ENCODE measurements at regions not wholly inside any gene's neighbourhood (a gene's known extent, or its start where the extent isn't known, plus 50 kb on each side); places are given as distances from the start of the nearest gene placed in this dataset.
A peak's percentile ranks its signal among the peaks of the same experiment; 100 is the strongest.

- no peak for DNase-seq (ENCODE audit: low spot score)
These were observed 661.7 kb downstream of the MCTP2 start for GRCh38 chr15:94893091-94893490.

DNA sequence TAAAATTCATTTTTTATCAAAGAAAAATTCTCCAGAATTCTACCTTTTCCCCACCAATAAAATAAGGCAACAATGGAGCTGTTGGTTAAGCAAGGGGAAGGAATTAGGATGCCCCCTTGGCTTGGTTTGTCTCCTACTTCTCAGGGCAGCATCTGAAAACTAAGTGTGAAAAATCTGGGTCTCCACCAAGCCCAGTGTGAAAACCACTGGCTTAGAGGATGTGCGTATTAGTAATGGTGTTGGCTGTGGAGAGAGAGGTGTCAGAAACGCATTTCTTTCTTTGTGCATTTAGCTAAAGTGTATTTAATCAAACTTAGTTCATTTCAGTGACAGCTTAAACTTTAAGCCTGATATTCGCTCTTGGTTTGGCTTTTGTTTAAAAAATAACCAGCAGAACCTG, 662.7 kb downstream of the MCTP2 start:
- no peak for DNase-seq (ENCODE audit: low spot score)

- no peak for DNase-seq (ENCODE audit: low spot score)
These were observed 678.1 kb downstream of the MCTP2 start for GRCh38 chr15:94909510-94909909.

DNA sequence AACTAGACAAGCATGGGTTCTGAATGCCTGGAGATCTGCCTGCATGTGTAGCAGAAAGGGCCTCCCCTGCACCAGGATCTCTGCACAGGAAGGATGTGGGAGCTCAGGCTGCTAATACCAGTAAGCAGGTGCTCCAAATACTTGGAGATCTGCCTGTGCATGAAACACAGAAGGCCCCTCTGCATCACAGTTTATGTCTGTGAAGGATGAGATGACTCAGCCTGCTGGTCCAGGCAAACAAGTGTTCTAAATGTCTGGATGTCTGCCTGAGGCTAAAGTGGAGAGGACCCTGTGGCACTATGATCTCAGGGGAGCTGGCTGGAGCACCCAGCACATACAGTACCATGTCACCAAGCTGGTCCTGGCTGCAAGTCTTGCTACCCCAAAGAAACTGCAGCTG, 678.8 kb downstream of the MCTP2 start:
- DNase-seq (ENCODE audit: low spot score) = no peak

- DNase-seq (ENCODE audit: low spot score) = no peak
These were observed 681.4 kb downstream of the MCTP2 start for GRCh38 chr15:94912760-94913159.

- DNase-seq (ENCODE audit: low spot score) = no peak
These were observed 685.7 kb downstream of the MCTP2 start for GRCh38 chr15:94917068-94917467.

DNA sequence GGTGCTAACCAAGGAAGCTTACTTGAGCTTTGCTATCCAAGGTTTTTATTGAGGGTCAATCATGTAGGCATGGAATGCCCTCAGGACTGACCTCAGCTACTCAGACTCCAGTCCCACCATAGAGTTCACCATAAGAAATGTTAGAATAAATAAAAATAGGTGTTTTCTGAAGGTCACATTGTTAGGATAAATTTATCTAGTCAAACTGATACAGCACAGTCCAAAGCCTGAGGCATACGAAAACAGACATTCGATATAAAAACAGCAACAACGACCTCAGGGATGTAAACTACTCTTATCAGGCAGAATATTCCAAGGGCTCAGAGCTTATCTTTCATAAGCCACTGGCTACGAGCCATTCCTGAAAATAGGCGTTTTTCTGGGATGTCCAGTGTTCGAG, 690.6 kb downstream of the MCTP2 start:
- DNase-seq (ENCODE audit: low spot score) = no peak

DNA sequence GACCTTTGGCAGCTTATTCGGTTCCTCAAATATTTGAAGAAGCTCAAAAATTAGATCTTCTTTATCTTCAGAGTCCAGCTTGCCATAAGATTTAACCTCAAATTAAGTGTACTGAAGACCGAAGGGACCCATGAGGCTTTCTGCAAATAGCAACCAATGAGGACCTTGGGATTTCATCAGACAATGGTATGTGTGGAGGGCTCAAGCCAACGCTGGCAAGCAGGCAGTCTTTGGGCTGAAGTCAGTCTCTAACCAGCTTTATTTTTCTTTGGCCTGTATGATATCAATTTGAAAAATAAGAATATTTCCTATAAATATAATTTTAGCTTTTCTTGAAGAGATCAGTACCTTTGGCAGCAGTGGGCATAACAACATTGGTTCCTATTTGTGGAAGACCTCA, 692.7 kb downstream of the MCTP2 start:
- no peak for DNase-seq (ENCODE audit: low spot score)

DNA sequence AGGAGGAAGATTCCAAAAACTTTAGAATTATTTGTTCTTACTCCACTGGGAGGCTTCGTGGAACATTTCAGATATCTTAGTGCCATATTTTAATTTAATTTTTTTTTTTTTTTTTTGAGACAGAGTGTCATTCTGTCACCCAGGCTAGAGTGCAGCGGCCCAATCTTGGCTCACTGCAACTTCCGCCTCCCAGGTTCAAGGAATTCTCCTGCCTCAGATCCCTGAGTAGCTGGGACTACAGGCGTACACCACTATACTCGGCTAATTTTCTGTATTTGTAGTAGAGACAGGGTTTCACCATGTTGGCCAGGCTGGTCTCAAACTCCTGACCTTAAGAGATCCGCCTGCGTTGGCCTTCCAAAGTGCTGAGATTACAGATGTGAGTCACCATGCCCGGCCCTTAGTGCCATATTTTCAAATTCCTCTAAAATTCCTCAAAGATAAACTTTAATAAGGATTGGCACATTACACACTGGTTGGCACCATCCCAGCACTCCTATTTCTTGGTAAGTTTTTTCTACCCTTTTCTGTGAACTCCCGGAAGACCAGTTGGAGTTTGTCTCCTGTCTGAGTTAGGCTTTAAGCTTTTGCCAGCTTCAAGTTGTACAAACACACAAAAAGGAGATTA, 693.7 kb downstream of the MCTP2 start:
- DNase-seq (ENCODE audit: low spot score) = peak; percentile 1

GRCh38 chr15:94925680-94926079, 694.3 kb downstream of the MCTP2 start:
- no peak for DNase-seq (ENCODE audit: low spot score)

- DNase-seq (ENCODE audit: low spot score) = no peak
These were observed 695.6 kb downstream of the MCTP2 start for GRCh38 chr15:94927003-94927402.

- DNase-seq (ENCODE audit: low spot score) = no peak
These were observed 697.9 kb downstream of the MCTP2 start for GRCh38 chr15:94929282-94929681.

DNA sequence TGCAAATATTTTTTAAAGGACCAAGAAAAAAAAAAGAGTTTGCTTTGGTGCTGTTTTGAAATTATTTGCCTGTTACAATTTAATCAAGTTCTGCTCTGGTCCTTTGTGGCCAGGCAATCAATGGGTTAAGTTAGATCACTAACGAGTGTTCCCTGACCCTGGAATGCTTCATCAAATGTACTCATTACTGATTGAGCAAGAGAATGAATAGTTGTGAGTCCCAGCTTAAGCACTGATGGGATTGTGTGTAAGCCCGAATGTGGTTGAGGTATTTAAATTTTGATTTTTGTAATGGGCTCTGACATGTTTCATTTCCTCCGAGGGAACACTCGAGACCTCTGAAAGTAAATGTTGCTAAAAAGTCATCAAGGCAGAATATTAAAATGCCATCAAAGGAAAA, 699.1 kb downstream of the MCTP2 start:
- no peak for DNase-seq (ENCODE audit: low spot score)

- peak; percentile 27 for DNase-seq (ENCODE audit: low spot score)
These were observed 699.6 kb downstream of the MCTP2 start for GRCh38 chr15:94930960-94931359.

DNA sequence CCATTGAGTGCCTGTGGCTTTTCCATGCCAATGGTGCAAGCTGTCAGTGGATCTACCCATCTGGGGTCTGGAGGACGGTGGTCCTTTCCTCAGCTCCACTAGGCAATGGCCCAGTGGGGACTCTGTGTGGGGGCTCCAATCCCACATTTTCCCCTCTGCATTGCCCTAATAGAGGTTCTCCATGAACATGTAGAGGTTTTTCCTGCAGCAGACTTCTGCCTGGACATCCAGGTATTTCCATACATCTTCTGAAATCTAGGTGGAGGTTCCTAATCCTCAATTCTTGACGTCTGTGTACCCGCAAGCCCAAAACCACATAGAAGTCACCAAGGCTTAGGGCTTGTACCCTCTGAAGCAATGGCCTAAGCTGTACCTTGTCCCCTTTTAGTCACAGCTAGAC, 703.1 kb downstream of the MCTP2 start:
- no peak for DNase-seq (ENCODE audit: low spot score)

GRCh38 chr15:94937242-94937641, 705.9 kb downstream of the MCTP2 start:
- DNase-seq (ENCODE audit: low spot score) = no peak

GRCh38 chr15:94943888-94944287, 712.5 kb downstream of the MCTP2 start:
- DNase-seq (ENCODE audit: low spot score) = no peak

GRCh38 chr15:94951538-94951937, 720.2 kb downstream of the MCTP2 start:
- no peak for DNase-seq (ENCODE audit: low spot score)

GRCh38 chr15:94963953-94964352, 732.6 kb downstream of the MCTP2 start:
- no peak for DNase-seq (ENCODE audit: low spot score)

- no peak for DNase-seq (ENCODE audit: low spot score)
These were observed 734.2 kb downstream of the MCTP2 start for GRCh38 chr15:94965593-94965992.

DNA sequence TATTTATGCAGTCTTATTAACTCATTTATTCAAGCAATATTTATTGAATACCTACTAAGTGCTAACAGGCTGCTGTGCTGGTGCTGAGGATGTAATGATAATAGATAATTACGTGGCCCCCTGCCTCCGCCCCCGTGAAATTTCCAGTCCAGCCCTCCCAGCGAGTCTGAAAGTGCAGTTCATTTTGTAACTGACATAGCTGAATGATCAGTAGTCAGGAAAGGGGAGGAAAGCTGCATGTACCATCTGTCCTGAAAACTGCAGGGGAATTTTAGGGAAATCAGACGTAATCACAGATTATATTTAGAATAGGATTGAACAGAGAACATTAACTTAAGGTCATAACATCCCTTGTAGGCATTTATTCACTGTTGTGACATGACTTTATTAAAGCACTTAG, 736.8 kb downstream of the MCTP2 start:
- no peak for DNase-seq (ENCODE audit: low spot score)

DNA sequence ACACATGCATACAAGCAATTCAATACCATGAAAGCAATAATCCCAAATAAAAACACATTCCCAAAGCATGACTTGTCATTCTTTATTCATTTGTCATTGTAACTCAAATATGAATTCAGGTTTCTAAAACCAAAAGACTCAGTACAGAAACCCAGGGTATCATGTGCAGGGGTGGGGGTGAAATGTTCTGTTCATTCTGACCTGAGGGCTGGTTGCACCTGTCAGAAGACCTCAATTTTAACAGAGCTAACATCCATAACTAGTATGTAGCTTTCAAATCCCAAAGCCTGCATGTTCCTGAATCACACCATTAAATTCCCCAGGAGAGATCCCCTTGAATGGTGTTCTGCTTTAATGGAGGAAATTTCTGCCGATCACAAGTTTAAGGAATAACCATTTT, 738.7 kb downstream of the MCTP2 start:
- DNase-seq (ENCODE audit: low spot score) = no peak

- no peak for DNase-seq (ENCODE audit: low spot score)
These were observed 739.4 kb downstream of the MCTP2 start for GRCh38 chr15:94970802-94971201.

DNA sequence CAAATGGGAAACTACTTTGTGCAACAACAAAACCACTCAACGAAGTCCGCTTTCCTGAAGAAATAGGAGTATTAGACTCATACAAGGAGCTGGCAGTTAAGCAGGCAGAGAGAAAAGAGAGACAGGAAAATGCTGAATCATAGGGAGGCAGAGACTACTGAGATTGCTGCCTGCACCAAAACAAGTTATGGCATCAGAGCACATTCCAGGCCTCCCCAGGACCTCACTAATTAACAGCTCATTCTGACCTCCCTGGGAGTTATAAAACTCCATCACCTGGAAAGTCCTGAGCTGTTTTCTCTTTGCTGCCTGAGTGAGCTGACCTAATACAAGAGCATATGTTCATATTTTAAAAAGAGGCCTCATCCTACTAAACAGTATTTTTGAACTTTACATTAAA, 741.0 kb downstream of the MCTP2 start:
- DNase-seq (ENCODE audit: low spot score) = peak; percentile 71

DNA sequence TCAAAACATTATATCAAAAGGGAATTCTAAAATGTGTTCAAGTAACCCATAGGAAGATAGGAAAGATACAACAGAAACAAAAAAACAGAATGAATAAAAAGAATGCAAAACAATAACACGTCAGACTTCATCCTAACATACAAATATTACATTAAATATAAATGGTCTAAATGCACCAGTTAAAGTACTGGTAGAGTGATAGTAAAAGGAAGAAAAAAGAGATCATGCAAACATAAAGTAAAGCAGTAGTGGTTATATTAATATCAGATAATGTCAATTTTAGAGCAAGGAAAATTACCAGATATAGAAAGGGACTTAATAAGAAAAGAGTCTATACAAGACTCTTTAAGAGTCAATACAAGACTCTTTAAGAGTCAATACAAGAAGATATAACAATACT, 755.7 kb downstream of the MCTP2 start:
- DNase-seq (ENCODE audit: low spot score) = no peak
